IMR-90 (cell line): ENCODE measurements at regions not wholly inside any gene's neighbourhood (a gene's known extent, or its start where the extent isn't known, plus 50 kb on each side); places are given as distances from the start of the nearest gene placed in this dataset.

Experiments
- ATAC-seq: fragments of 200-7000 bp; cut with Tn5 transposase; 2 replicates; pipeline ENCODE4 v1.9.1; 2020; ENCODE audit warnings: low read depth, mild to moderate bottlenecking, moderate library complexity
- BruUV-seq: library from RNA; stranded (reverse); fragments of 400-500 nt; replicated peaks from 2 replicates; lab custom pipeline; 2021; lab: Mats Ljungman, UMichigan
- CTCF ChIA-PET: fragments of 300-600 bp; formaldehyde crosslinking; extraction: SDS; loops from one replicate; lab custom pipeline; 2021; ENCODE audit warnings: antibody characterized with exemption; lab: Yijun Ruan, JAX
- POLR2A ChIA-PET: fragments of 300-600 bp; sonication (Branson Sonifier 250); formaldehyde crosslinking; loops from one replicate; lab custom pipeline; 2022; ENCODE audit warnings: antibody characterized with exemption; ENCODE audit not compliant: unreplicated experiment; lab: Charles Lee
- DNase-seq: peaks from one replicate; pipeline ENCODE4 v3.0.0; 2013
- H2AFZ ChIP-seq: replicated peaks from 2 replicates; pipeline ENCODE3; 2013; ENCODE audit warnings: low read length, mild to moderate bottlenecking; ENCODE audit not compliant: poor library complexity
- H2AK5ac ChIP-seq: 2 replicates; pipeline ENCODE4 v1.6.1; 2013; ENCODE audit warnings: low read depth, low read length, inconsistent platforms
- H2AK9ac ChIP-seq: replicated peaks from 2 replicates; pipeline ENCODE3; 2013; ENCODE audit warnings: mild to moderate bottlenecking, low read depth, low read length, moderate library complexity; ENCODE audit not compliant: poor library complexity
- H2BK120ac ChIP-seq: 2 replicates; pipeline ENCODE4 v1.6.1; 2013; ENCODE audit warnings: low read depth, low read length, inconsistent platforms
- H2BK15ac ChIP-seq: 3 replicates; pipeline ENCODE4 v1.6.1; 2013; ENCODE audit warnings: low read depth, low read length, inconsistent platforms
- H2BK20ac ChIP-seq: 2 replicates; pipeline ENCODE4 v1.6.1; 2013; ENCODE audit warnings: low read depth, mild to moderate bottlenecking, inconsistent platforms, low read length, moderate library complexity
- H2BK5ac ChIP-seq: 2 replicates; pipeline ENCODE4 v1.6.1; 2013; ENCODE audit warnings: mild to moderate bottlenecking, low read depth, low read length, inconsistent platforms; ENCODE audit not compliant: poor library complexity, severe bottlenecking
- H3K14ac ChIP-seq: replicated peaks from 2 replicates; pipeline ENCODE4 v1.6.1; 2013; ENCODE audit warnings: low read depth, low read length, inconsistent platforms
- H3K18ac ChIP-seq: 2 replicates; pipeline ENCODE4 v1.6.1; 2013; ENCODE audit warnings: low read depth, low read length, control low read depth
- H3K23ac ChIP-seq: 2 replicates; pipeline ENCODE4 v1.6.1; 2013; ENCODE audit warnings: low read depth, low read length, inconsistent platforms
- H3K27ac ChIP-seq: 2 replicates; pipeline ENCODE4 v1.5.1; 2013; ENCODE audit warnings: mild to moderate bottlenecking, control low read depth, low read length; ENCODE audit not compliant: insufficient read depth
- H3K27me3 ChIP-seq: 2 replicates; pipeline ENCODE4 v1.6.1; 2013; ENCODE audit warnings: low read length; ENCODE audit not compliant: control insufficient read depth, insufficient read depth
- H3K36me3 ChIP-seq: 2 replicates; pipeline ENCODE4 v1.6.1; 2013; ENCODE audit warnings: low read length, mixed read lengths; ENCODE audit not compliant: control insufficient read depth, insufficient read depth
- H3K4ac ChIP-seq: 2 replicates; pipeline ENCODE4 v1.6.1; 2013; ENCODE audit warnings: low read depth, low read length, inconsistent platforms
- H3K4me1 ChIP-seq: 2 replicates; pipeline ENCODE4 v1.6.1; 2013; ENCODE audit warnings: low read length, mixed read lengths; ENCODE audit not compliant: control insufficient read depth, insufficient read depth
- H3K4me2 ChIP-seq: 2 replicates; pipeline ENCODE4 v1.6.1; 2013; ENCODE audit warnings: low read depth, mild to moderate bottlenecking, control low read depth, low read length, moderate library complexity
- H3K4me3 ChIP-seq: 2 replicates; pipeline ENCODE4 v1.5.1; 2013; ENCODE audit warnings: low read depth, mild to moderate bottlenecking, control low read depth, low read length, moderate library complexity; ENCODE audit not compliant: insufficient read depth
- H3K56ac ChIP-seq: 2 replicates; pipeline ENCODE4 v1.6.1; 2013; ENCODE audit warnings: low read length, inconsistent platforms; ENCODE audit not compliant: insufficient read depth; ENCODE audit errors: extremely low read depth
- H3K79me1 ChIP-seq, 2 experiments: 2 replicates each; pipeline ENCODE4 v1.6.1; 2013; ENCODE audit warnings: low read length in 2 of 2, inconsistent platforms in 1 of 2, low read depth in 1 of 2
- H3K9ac ChIP-seq: 2 replicates; pipeline ENCODE4 v1.6.1; 2013; ENCODE audit warnings: low read depth, low read length, control low read depth
- H3K9me1 ChIP-seq: 2 replicates; pipeline ENCODE4 v1.6.1; 2013; ENCODE audit warnings: low read length, inconsistent platforms; ENCODE audit not compliant: insufficient read depth
- H3K9me3 ChIP-seq: 2 replicates; pipeline ENCODE4 v1.6.1; 2013; ENCODE audit warnings: low read length; ENCODE audit not compliant: control insufficient read depth, insufficient read depth
- H4K20me1 ChIP-seq: 2 replicates; pipeline ENCODE4 v1.6.1; 2013; ENCODE audit warnings: low read length, inconsistent platforms; ENCODE audit not compliant: insufficient read depth
- H4K5ac ChIP-seq: 2 replicates; pipeline ENCODE4 v1.6.1; 2013; ENCODE audit warnings: mild to moderate bottlenecking, low read depth, low read length, control low read depth
- H4K8ac ChIP-seq, 2 experiments: 2 replicates each; pipeline ENCODE4 v1.6.1; 2013; ENCODE audit warnings: low read depth in 2 of 2, low read length in 2 of 2, control low read depth in 1 of 2, inconsistent platforms in 1 of 2
- H4K91ac ChIP-seq: 2 replicates; pipeline ENCODE4 v1.6.1; 2013; ENCODE audit warnings: low read depth, low read length, inconsistent platforms; ENCODE audit not compliant: insufficient read depth
- CEBPB ChIP-seq: IDR thresholded peaks from 2 replicates; pipeline ENCODE4 v1.6.1; 2012; ENCODE audit warnings: low read depth, low read length, improper control_type of control experiment
- WGBS, 2 experiments: methylation state at CpG; one replicate each; pipeline versions ENCODE4 v1.1.5 to v1.1.7; 2013; ENCODE audit warnings: missing lambda C conversion rate in 2 of 2; ENCODE audit not compliant: insufficient read length in 1 of 2; ENCODE audit errors: extremely low coverage in 2 of 2; 5-methylcytosine and 5-hydroxymethylcytosine counted together
- dilution Hi-C: fragments of 300-500 bp; cut with HindIII; formaldehyde crosslinking; loops from one replicate; pipeline ENCODE4 v1.14.3; 2018; ENCODE audit warnings: low sequenced_read_pairs; ENCODE audit not compliant: unreplicated experiment
- in situ Hi-C: fragments of 300-500 bp; cut with MboI; formaldehyde crosslinking; loops from 3 replicates; pipeline ENCODE4 v1.14.3; 2019; ENCODE audit warnings: low sequenced_read_pairs, inconsistent platforms, mixed read lengths
- intact Hi-C: fragments of 100-400 bp; cut with micrococcal nuclease; formaldehyde crosslinking; loops from 2 replicates; pipeline ENCODE4 v1.10.0; 2022
- TF ChIP-seq, protein P1 (sequence below): fragments of 150-350 bp; IDR thresholded peaks from 2 replicates; pipeline ENCODE4 v1.6.1; 2016; ENCODE audit warnings: low read depth, mild to moderate bottlenecking, low read length, moderate library complexity, borderline replicate concordance
- TF ChIP-seq, protein P2 (sequence below): conservative IDR thresholded peaks from 2 replicates; pipeline ENCODE4 v1.5.1; 2012; ENCODE audit warnings: mild to moderate bottlenecking, low read depth, low read length, improper control_type of control experiment

DNA sequence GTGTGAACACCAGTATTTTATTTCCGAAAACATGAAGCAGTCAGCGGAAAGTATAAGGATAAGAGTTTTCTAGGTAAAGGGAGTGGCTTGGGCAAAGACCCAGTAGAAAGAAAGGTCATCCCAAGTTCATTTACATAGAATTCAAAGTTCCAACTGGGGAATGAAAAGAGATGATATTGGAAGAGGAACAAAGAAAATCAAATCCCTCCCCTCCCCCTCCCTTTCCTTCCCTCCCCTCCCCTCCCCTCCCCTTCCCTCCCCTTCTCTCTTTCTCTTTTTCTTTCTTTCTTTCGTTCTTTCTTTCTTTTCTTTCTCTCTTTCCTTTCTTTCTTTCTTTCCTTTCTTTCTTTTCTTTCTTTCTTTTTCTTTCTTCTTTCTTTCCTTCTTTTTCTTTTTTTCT is 675.7 kb upstream of the NRXN1 start:
- Histone ChIP-seq H3K4ac (no peak overlapping the region), H4K91ac (no peak overlapping the region), H3K9ac (no peak overlapping the region), H2BK20ac (no peak overlapping the region), H3K36me3 (no peaks in the 10 kb centered on the region), H2BK5ac (no peak overlapping the region), H3K18ac (no peak overlapping the region), H3K27ac (no peak overlapping the region), H3K14ac (no peak overlapping the region), H3K4me2 (no peak overlapping the region), H3K23ac (no peak overlapping the region), H4K8ac (no peak overlapping the region), H3K4me1 (no peaks in the 10 kb centered on the region), H4K5ac (no peak overlapping the region), H2AK5ac (no peak overlapping the region), H3K9me3 (no peaks in the 10 kb centered on the region), H2AFZ (no peak overlapping the region), H3K9me1 (no peaks in the 10 kb centered on the region), H3K27me3 (no peaks in the 10 kb centered on the region), H4K20me1 (no peaks in the 10 kb centered on the region), H2BK120ac (no peak overlapping the region), H2AK9ac (no peak overlapping the region), H3K56ac (no peak overlapping the region), H3K79me1 (no peaks in the 10 kb centered on the region), H2BK15ac (no peak overlapping the region), H3K4me3 (no peak overlapping the region)
- CTCF ChIA-PET, result no interaction called here
- TF ChIP-seq CEBPB, result no peak
- TF ChIP-seq, protein P1, sequence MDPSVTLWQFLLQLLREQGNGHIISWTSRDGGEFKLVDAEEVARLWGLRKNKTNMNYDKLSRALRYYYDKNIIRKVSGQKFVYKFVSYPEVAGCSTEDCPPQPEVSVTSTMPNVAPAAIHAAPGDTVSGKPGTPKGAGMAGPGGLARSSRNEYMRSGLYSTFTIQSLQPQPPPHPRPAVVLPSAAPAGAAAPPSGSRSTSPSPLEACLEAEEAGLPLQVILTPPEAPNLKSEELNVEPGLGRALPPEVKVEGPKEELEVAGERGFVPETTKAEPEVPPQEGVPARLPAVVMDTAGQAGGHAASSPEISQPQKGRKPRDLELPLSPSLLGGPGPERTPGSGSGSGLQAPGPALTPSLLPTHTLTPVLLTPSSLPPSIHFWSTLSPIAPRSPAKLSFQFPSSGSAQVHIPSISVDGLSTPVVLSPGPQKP, result no peak
- TF ChIP-seq, protein P2, sequence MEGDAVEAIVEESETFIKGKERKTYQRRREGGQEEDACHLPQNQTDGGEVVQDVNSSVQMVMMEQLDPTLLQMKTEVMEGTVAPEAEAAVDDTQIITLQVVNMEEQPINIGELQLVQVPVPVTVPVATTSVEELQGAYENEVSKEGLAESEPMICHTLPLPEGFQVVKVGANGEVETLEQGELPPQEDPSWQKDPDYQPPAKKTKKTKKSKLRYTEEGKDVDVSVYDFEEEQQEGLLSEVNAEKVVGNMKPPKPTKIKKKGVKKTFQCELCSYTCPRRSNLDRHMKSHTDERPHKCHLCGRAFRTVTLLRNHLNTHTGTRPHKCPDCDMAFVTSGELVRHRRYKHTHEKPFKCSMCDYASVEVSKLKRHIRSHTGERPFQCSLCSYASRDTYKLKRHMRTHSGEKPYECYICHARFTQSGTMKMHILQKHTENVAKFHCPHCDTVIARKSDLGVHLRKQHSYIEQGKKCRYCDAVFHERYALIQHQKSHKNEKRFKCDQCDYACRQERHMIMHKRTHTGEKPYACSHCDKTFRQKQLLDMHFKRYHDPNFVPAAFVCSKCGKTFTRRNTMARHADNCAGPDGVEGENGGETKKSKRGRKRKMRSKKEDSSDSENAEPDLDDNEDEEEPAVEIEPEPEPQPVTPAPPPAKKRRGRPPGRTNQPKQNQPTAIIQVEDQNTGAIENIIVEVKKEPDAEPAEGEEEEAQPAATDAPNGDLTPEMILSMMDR, result no peak
- WGBS, 2 experiments, result 75% methylated on average over 1 of the region's 3 CpGs; no CpG with 5 or more reads in 1 of the 2 experiments
- POLR2A ChIA-PET, result no interaction called here
- intact Hi-C loops, result no loop called here
- ATAC-seq, result no peak
- in situ Hi-C loops, result no loop called here
- DNase-seq, result no peak
- BruUV-seq, result no TSS peak
- dilution Hi-C loops, result no loop called here
